GM23248 (cell line): ENCODE measurements at regions not wholly inside any gene's neighbourhood (a gene's known extent, or its start where the extent isn't known, plus 50 kb on each side); places are given as distances from the start of the nearest gene placed in this dataset.

Experiments used
- DNase-seq: peaks from one replicate; pipeline ENCODE4 v3.0.0-alpha.2; 2015
- H2AFZ ChIP-seq: fragments of 200-600 bp; sonication (generic); 2 replicates; pipeline ENCODE4 v1.6.1; 2016; ENCODE audit warnings: antibody characterized with exemption
- H3F3A ChIP-seq: fragments of 200-600 bp; sonication (generic); 2 replicates; pipeline ENCODE4 v1.6.1; 2016; ENCODE audit warnings: mild to moderate bottlenecking, antibody characterized with exemption, mixed run types; ENCODE audit not compliant: insufficient read depth
- H3K27ac ChIP-seq: fragments of 200-600 bp; sonication (generic); 2 replicates; pipeline ENCODE4 v1.5.1; 2016; ENCODE audit warnings: mild to moderate bottlenecking
- H3K27me3 ChIP-seq: fragments of 200-600 bp; sonication (generic); replicated peaks from 2 replicates; pipeline ENCODE4 v1.6.1; 2016; ENCODE audit warnings: mild to moderate bottlenecking; ENCODE audit not compliant: insufficient read depth
- H3K36me3 ChIP-seq: fragments of 200-600 bp; sonication (generic); 2 replicates; pipeline ENCODE4 v1.6.1; 2016; ENCODE audit warnings: low read depth, mild to moderate bottlenecking
- H3K4me1 ChIP-seq: fragments of 200-600 bp; sonication (generic); 2 replicates; pipeline ENCODE4 v1.6.1; 2016; ENCODE audit warnings: mild to moderate bottlenecking; ENCODE audit not compliant: insufficient read depth
- H3K4me2 ChIP-seq: fragments of 200-600 bp; sonication (generic); one replicate; pipeline ENCODE4 v1.6.1; 2016; ENCODE audit warnings: mild to moderate bottlenecking; ENCODE audit not compliant: unreplicated experiment
- H3K4me3 ChIP-seq: fragments of 200-600 bp; sonication (generic); 2 replicates; pipeline ENCODE4 v1.5.1; 2016; ENCODE audit warnings: mild to moderate bottlenecking
- H3K79me2 ChIP-seq: fragments of 200-600 bp; sonication (generic); 2 replicates; pipeline ENCODE4 v1.6.1; 2016; ENCODE audit warnings: mild to moderate bottlenecking; ENCODE audit not compliant: insufficient read depth
- H3K9ac ChIP-seq: fragments of 200-600 bp; sonication (generic); 2 replicates; pipeline ENCODE4 v1.6.1; 2016; ENCODE audit warnings: mild to moderate bottlenecking
- H3K9me2 ChIP-seq: fragments of 200-600 bp; sonication (generic); 2 replicates; pipeline ENCODE4 v1.6.1; 2016; ENCODE audit warnings: mixed run types, mild to moderate bottlenecking, moderate library complexity; ENCODE audit not compliant: insufficient read depth
- H3K9me3 ChIP-seq: fragments of 200-600 bp; sonication (generic); one replicate; pipeline ENCODE4 v1.6.1; 2017; ENCODE audit warnings: low read depth
- H4K20me1 ChIP-seq: fragments of 200-600 bp; sonication (generic); 2 replicates; pipeline ENCODE4 v1.6.0; 2016; ENCODE audit not compliant: insufficient read depth
- EZH2 ChIP-seq: fragments of 200-600 bp; sonication (generic); IDR thresholded peaks from 2 replicates; pipeline ENCODE4 v1.6.1; 2018; ENCODE audit warnings: antibody characterized with exemption, mild to moderate bottlenecking; ENCODE audit not compliant: insufficient read depth, poor library complexity, severe bottlenecking
- EZH2phosphoT487 ChIP-seq: fragments of 200-600 bp; sonication (generic); IDR thresholded peaks from 2 replicates; pipeline ENCODE4 v1.6.1; 2018; ENCODE audit warnings: antibody characterized with exemption, moderate library complexity, mild to moderate bottlenecking, low read depth; ENCODE audit not compliant: insufficient read depth
- WGBS, 2 experiments: methylation state at CpG; one replicate each; pipeline ENCODE4 v1.1.6; 2015 to 2017; ENCODE audit warnings: low lambda C conversion rate in 2 of 2, low coverage in 1 of 2; ENCODE audit errors: missing lambda C conversion rate in 2 of 2; 5-methylcytosine and 5-hydroxymethylcytosine counted together
- in situ Hi-C: fragments of 300-500 bp; cut with MboI; formaldehyde crosslinking; loops from 2 replicates; pipeline ENCODE4 v1.15.0; 2020

DNA sequence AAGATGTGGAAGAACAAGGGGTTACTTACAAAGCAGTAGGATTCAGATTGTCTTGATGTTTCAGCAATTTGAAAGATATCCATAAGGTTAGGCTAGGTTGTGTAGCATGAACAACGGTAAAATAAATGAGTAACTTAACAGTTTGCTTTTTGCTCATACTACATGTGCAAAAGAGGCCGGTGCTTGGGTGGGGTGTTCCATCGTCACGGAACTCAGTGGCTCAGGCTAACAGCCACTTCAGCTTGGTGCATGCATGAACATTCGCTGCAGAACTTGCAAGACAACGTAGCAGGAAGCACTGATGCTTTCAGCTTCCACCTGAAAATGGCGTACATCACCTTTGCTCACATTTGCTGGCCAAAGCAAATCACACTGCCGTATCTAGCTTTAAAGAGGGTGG, 407.3 kb upstream of the CDH20 start:
- no peak overlapping the region for H3K27ac ChIP-seq
- no peaks in the 10 kb centered on the region for H3K4me1 ChIP-seq
- H3K36me3 ChIP-seq, result no peaks in the 10 kb centered on the region
- no peaks in the 10 kb centered on the region for H3F3A ChIP-seq
- H3K9me2 ChIP-seq, result no peaks in the 10 kb centered on the region
- in situ Hi-C loops, result no loop called here
- no peak overlapping the region for H3K4me3 ChIP-seq
- no peak overlapping the region for H3K9ac ChIP-seq
- WGBS, 2 experiments, result 24 to 28% methylated on average over 8 of the region's 8 CpGs
- no peaks in the 10 kb centered on the region for H3K9me3 ChIP-seq
- no peak overlapping the region for H2AFZ ChIP-seq
- no peaks in the 10 kb centered on the region for H3K27me3 ChIP-seq
- no peak overlapping the region for H3K4me2 ChIP-seq
- H4K20me1 ChIP-seq, result no peaks in the 10 kb centered on the region
- no peak for DNase-seq
- H3K79me2 ChIP-seq, result no peaks in the 10 kb centered on the region
- TF ChIP-seq EZH2phosphoT487 (no peak), EZH2 (no peak)

DNA sequence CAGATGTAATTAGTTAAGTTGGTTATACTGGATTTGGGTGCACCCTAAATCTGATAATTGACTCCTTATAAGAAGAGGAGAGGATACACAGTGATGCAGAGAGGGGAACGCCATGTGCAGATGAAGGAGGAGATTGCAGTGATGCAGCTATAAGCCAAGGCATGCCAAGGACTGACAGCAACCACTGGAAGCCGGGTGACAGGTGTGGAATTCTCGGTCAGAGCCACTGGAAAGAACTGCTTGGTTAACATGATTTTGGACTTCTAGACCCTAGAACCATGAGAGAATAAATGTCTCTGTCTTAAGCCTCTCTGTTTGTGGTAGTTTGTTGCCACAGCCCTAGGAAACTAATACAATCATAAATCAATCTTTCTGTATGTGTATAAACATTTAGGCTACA, 403.3 kb upstream of the CDH20 start:
- no peaks in the 10 kb centered on the region for H3F3A ChIP-seq
- in situ Hi-C loops, result no loop called here
- no peak overlapping the region for H2AFZ ChIP-seq
- no peak overlapping the region for H3K4me2 ChIP-seq
- H3K9me2 ChIP-seq, result no peaks in the 10 kb centered on the region
- H3K9ac ChIP-seq, result no peak overlapping the region
- no peaks in the 10 kb centered on the region for H3K36me3 ChIP-seq
- no peaks in the 10 kb centered on the region for H4K20me1 ChIP-seq
- no peak overlapping the region for H3K27ac ChIP-seq
- WGBS, 2 experiments, result 44 to 45% methylated on average over 3 of the region's 3 CpGs
- H3K9me3 ChIP-seq, result no peaks in the 10 kb centered on the region
- H3K79me2 ChIP-seq, result no peaks in the 10 kb centered on the region
- H3K27me3 ChIP-seq, result no peaks in the 10 kb centered on the region
- DNase-seq, result no peak
- H3K4me3 ChIP-seq, result no peak overlapping the region
- no peak for TF ChIP-seq EZH2phosphoT487
- no peak for TF ChIP-seq EZH2
- no peaks in the 10 kb centered on the region for H3K4me1 ChIP-seq

DNA sequence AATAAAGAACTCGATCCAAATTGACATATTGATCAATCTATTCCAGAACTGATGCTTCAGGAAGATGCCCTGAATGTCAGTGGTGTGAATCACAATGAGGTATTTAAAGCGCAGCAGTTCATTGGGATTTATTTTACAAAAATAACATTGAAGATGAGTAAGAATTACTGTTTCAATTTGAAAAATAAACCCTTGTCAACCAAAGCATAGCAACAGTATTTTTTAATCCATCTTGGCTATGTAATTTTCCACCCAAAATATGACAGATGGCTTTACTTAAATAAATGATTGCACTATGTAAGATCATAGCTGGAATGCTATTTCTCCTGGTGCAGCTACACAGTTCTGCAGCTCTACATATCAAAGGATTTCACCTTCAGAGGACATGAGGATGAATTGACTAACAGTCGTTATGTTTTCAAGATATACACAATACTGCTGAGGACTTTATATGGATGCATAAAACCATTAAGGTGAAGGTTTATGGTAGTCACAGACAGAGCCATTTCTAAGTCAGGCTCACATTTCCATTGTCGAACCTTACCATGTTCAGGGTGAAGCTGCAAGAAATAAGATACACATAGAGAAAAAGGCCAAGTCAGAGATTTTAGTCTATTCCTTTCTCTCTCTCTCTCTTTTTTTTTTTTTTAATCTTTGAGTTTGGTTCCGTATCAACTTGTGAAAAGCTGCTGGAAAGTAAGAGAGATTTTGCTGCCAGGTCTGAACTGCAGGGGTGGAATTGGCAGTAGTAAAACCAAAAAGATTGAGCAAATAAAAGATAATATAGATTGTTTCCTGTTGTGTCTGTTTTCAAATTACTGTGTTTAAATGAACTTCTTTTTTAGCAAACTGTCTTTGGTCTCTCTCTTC, 398.0 kb upstream of the CDH20 start:
- no peak overlapping the region for H3K4me2 ChIP-seq
- no peaks in the 10 kb centered on the region for H3K4me1 ChIP-seq
- in situ Hi-C loops, result no loop called here
- H3K9me2 ChIP-seq, result no peaks in the 10 kb centered on the region
- TF ChIP-seq EZH2phosphoT487 (no peak), EZH2 (no peak)
- no peak overlapping the region for H3K9ac ChIP-seq
- no peaks in the 10 kb centered on the region for H4K20me1 ChIP-seq
- no peak overlapping the region for H3K4me3 ChIP-seq
- no peak overlapping the region for H2AFZ ChIP-seq
- 8 to 9% methylated on average over 5 of the region's 5 CpGs for WGBS, 2 experiments
- no peak overlapping the region for H3K27ac ChIP-seq
- no peaks in the 10 kb centered on the region for H3K27me3 ChIP-seq
- no peaks in the 10 kb centered on the region for H3K9me3 ChIP-seq
- no peaks in the 10 kb centered on the region for H3K36me3 ChIP-seq
- no peaks in the 10 kb centered on the region for H3K79me2 ChIP-seq
- no peaks in the 10 kb centered on the region for H3F3A ChIP-seq
- DNase-seq, result peak; percentile 3

DNA sequence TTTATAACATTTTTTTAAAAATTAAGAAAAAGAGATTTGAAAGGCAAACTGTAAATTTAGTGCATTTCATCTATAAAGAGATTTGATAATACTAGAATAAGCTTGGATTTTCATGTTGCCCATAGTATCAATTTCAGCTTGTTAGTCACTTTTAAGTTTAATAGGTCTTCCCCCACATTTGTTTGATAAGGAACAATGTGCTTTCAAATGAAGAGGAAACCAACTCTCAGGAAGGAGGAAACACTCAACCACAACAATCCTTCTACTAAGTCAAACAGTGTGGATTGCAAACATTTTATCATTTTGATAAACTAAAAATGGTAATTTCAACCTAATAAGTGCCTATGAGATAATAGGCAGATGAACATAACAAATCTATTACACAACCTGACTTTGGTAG, 397.1 kb upstream of the CDH20 start:
- in situ Hi-C loops, result no loop called here
- no peak for DNase-seq
- H3K27ac ChIP-seq, result no peak overlapping the region
- H4K20me1 ChIP-seq, result no peaks in the 10 kb centered on the region
- no peaks in the 10 kb centered on the region for H3F3A ChIP-seq
- TF ChIP-seq EZH2phosphoT487 (no peak), EZH2 (no peak)
- no peaks in the 10 kb centered on the region for H3K9me2 ChIP-seq
- no peak overlapping the region for H3K9ac ChIP-seq
- H3K4me2 ChIP-seq, result no peak overlapping the region
- no peak overlapping the region for H2AFZ ChIP-seq
- H3K36me3 ChIP-seq, result no peaks in the 10 kb centered on the region
- H3K4me3 ChIP-seq, result no peak overlapping the region
- no peaks in the 10 kb centered on the region for H3K4me1 ChIP-seq
- H3K27me3 ChIP-seq, result no peaks in the 10 kb centered on the region
- H3K9me3 ChIP-seq, result no peaks in the 10 kb centered on the region
- no peaks in the 10 kb centered on the region for H3K79me2 ChIP-seq

DNA sequence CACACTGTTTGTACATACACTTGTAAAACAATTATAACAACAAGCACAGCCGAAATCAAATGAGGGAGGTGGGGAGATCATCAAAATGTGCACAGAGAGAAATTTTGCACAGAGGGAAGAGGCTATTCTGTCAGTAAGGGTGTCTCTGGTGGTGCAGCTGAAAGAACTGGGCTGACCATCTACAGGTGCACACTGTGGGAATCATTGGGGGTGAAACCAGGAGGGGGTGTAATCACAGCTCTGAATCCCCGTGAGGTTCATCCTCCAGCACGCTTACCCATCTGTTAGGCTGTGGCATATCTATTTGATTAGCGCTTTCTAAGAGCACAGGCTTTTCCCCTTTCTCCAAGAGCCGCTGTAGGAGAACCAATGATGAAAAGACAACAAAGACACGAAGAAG, 389.9 kb upstream of the CDH20 start:
- H3K4me2 ChIP-seq, result no peak overlapping the region
- no peaks in the 10 kb centered on the region for H3K4me1 ChIP-seq
- H3K27ac ChIP-seq, result no peak overlapping the region
- H3K27me3 ChIP-seq, result no peaks in the 10 kb centered on the region
- H2AFZ ChIP-seq, result no peak overlapping the region
- no peaks in the 10 kb centered on the region for H3F3A ChIP-seq
- H3K4me3 ChIP-seq, result no peak overlapping the region
- no peaks in the 10 kb centered on the region for H3K9me3 ChIP-seq
- H4K20me1 ChIP-seq, result no peaks in the 10 kb centered on the region
- TF ChIP-seq EZH2phosphoT487, result no peak
- no peak for TF ChIP-seq EZH2
- in situ Hi-C loops, result no loop called here
- no peak for DNase-seq
- H3K36me3 ChIP-seq, result no peaks in the 10 kb centered on the region
- H3K9ac ChIP-seq, result no peak overlapping the region
- H3K79me2 ChIP-seq, result no peaks in the 10 kb centered on the region
- WGBS, 2 experiments, result 59 to 61% methylated on average over 6 of the region's 6 CpGs
- H3K9me2 ChIP-seq, result no peaks in the 10 kb centered on the region
